ENCODE measurements at regions not wholly inside any gene's neighbourhood (a gene's known extent, or its start where the extent isn't known, plus 50 kb on each side); places are given as distances from the start of the nearest gene placed in this dataset.

- Mint-ChIP-seq H3K27ac (no peak overlapping the region), H3K4me1 (ENCODE audit: low read depth) (no peaks in the 10 kb centered on the region), H3K4me3 (no peak overlapping the region), H3K27me3 (ENCODE audit: low read depth) (no peaks in the 10 kb centered on the region), H3K36me3 (ENCODE audit: insufficient read depth in 2 of 2) (no peaks in the 10 kb centered on the region), H3K9me3 (no peaks in the 10 kb centered on the region)
- DNase-seq (no peak), ATAC-seq (replicated peaks in 1 of 2) (no peak)
Observed at GRCh38 chr14:104358528-104359300, 220.3 kb downstream of the KIF26A start.

GRCh38 chr14:104359301-104359968 lies 220.1 kb upstream of the C14orf180 start:
- H3K4me1 Mint-ChIP-seq (ENCODE audit: low read depth): no peaks in the 10 kb centered on the region
- H3K27me3 Mint-ChIP-seq (ENCODE audit: low read depth): no peaks in the 10 kb centered on the region
- no peaks in the 10 kb centered on the region for H3K9me3 Mint-ChIP-seq
- H3K36me3 Mint-ChIP-seq (ENCODE audit: insufficient read depth in 2 of 2): no peaks in the 10 kb centered on the region
- no peak for DNase-seq
- no peak overlapping the region for H3K4me3 Mint-ChIP-seq
- ATAC-seq (replicated peaks in 1 of 2): no peak
- no peak overlapping the region for H3K27ac Mint-ChIP-seq

GRCh38 chr14:104359969-104360442 lies 219.6 kb upstream of the C14orf180 start:
- Mint-ChIP-seq H3K9me3 (no peaks in the 10 kb centered on the region), H3K27ac (no peak overlapping the region), H3K4me1 (ENCODE audit: low read depth) (no peaks in the 10 kb centered on the region), H3K4me3 (no peak overlapping the region), H3K36me3 (ENCODE audit: insufficient read depth in 2 of 2) (no peaks in the 10 kb centered on the region), H3K27me3 (ENCODE audit: low read depth) (no peaks in the 10 kb centered on the region)
- ATAC-seq (replicated peaks in 1 of 2) (no peak), DNase-seq (no peak)

GRCh38 chr14:104360501-104360900 lies 219.1 kb upstream of the C14orf180 start:
- no peak overlapping the region for H3K27ac Mint-ChIP-seq
- no peaks in the 10 kb centered on the region for H3K4me1 Mint-ChIP-seq (ENCODE audit: low read depth)
- H3K9me3 Mint-ChIP-seq: no peaks in the 10 kb centered on the region

GRCh38 chr14:104361101-104361591 lies 218.4 kb upstream of the C14orf180 start:
- Mint-ChIP-seq H3K9me3 (no peaks in the 10 kb centered on the region), H3K27me3 (ENCODE audit: low read depth) (no peaks in the 10 kb centered on the region), H3K36me3 (ENCODE audit: insufficient read depth in 2 of 2) (no peaks in the 10 kb centered on the region), H3K4me1 (ENCODE audit: low read depth) (no peaks in the 10 kb centered on the region), H3K4me3 (no peak overlapping the region), H3K27ac (no peak overlapping the region)
- ATAC-seq (replicated peaks in 1 of 2) (no peak), DNase-seq (no peak)

More at GRCh38 chr14:104360501-104360900, 219.1 kb upstream of the C14orf180 start:
- no peak overlapping the region for H3K4me3 Mint-ChIP-seq
- DNase-seq (no peak), ATAC-seq (replicated peaks in 1 of 2) (no peak)
- no peaks in the 10 kb centered on the region for H3K36me3 Mint-ChIP-seq (ENCODE audit: insufficient read depth in 2 of 2)
- H3K27me3 Mint-ChIP-seq (ENCODE audit: low read depth): no peaks in the 10 kb centered on the region

GRCh38 chr14:104361921-104362681 lies 217.5 kb upstream of the C14orf180 start:
- no peaks in the 10 kb centered on the region for H3K36me3 Mint-ChIP-seq (ENCODE audit: insufficient read depth in 2 of 2)
- H3K27ac Mint-ChIP-seq: no peak overlapping the region
- no peak overlapping the region for H3K4me3 Mint-ChIP-seq
- ATAC-seq (replicated peaks in 1 of 2) (no peak), DNase-seq (no peak)
- no peaks in the 10 kb centered on the region for H3K9me3 Mint-ChIP-seq
- no peaks in the 10 kb centered on the region for H3K4me1 Mint-ChIP-seq (ENCODE audit: low read depth)
- H3K27me3 Mint-ChIP-seq (ENCODE audit: low read depth): no peaks in the 10 kb centered on the region

- no peak overlapping the region for H3K27ac Mint-ChIP-seq
- no peaks in the 10 kb centered on the region for H3K9me3 Mint-ChIP-seq
- no peaks in the 10 kb centered on the region for H3K27me3 Mint-ChIP-seq (ENCODE audit: low read depth)
- ATAC-seq (replicated peaks in 1 of 2) (no peak), DNase-seq (no peak)
- no peaks in the 10 kb centered on the region for H3K4me1 Mint-ChIP-seq (ENCODE audit: low read depth)
- H3K4me3 Mint-ChIP-seq: no peak overlapping the region
- H3K36me3 Mint-ChIP-seq (ENCODE audit: insufficient read depth in 2 of 2): no peaks in the 10 kb centered on the region
Observed at GRCh38 chr14:104362761-104363605, 216.6 kb upstream of the C14orf180 start.

- Mint-ChIP-seq H3K9me3 (no peaks in the 10 kb centered on the region), H3K27me3 (ENCODE audit: low read depth) (no peaks in the 10 kb centered on the region), H3K36me3 (ENCODE audit: insufficient read depth in 2 of 2) (no peaks in the 10 kb centered on the region), H3K27ac (no peak overlapping the region), H3K4me3 (no peak overlapping the region), H3K4me1 (ENCODE audit: low read depth) (no peaks in the 10 kb centered on the region)
- DNase-seq (no peak), ATAC-seq (replicated peaks in 1 of 2) (no peak)
Observed at GRCh38 chr14:104363891-104364760, 215.4 kb upstream of the C14orf180 start.

- ATAC-seq (replicated peaks in 1 of 2) (no peak), DNase-seq (no peak)
- no peaks in the 10 kb centered on the region for H3K36me3 Mint-ChIP-seq (ENCODE audit: insufficient read depth in 2 of 2)
- H3K27me3 Mint-ChIP-seq (ENCODE audit: low read depth): no peaks in the 10 kb centered on the region
- H3K4me3 Mint-ChIP-seq: no peak overlapping the region
- H3K9me3 Mint-ChIP-seq: no peaks in the 10 kb centered on the region
- H3K4me1 Mint-ChIP-seq (ENCODE audit: low read depth): no peaks in the 10 kb centered on the region
- H3K27ac Mint-ChIP-seq: no peak overlapping the region
Observed at GRCh38 chr14:104364830-104365229, 214.7 kb upstream of the C14orf180 start.

GRCh38 chr14:104366931-104367865 lies 212.4 kb upstream of the C14orf180 start:
- no peak overlapping the region for H3K27ac Mint-ChIP-seq
- H3K27me3 Mint-ChIP-seq (ENCODE audit: low read depth): no peaks in the 10 kb centered on the region
- no peaks in the 10 kb centered on the region for H3K9me3 Mint-ChIP-seq
- H3K4me3 Mint-ChIP-seq: no peak overlapping the region
- no peaks in the 10 kb centered on the region for H3K36me3 Mint-ChIP-seq (ENCODE audit: insufficient read depth in 2 of 2)
- no peaks in the 10 kb centered on the region for H3K4me1 Mint-ChIP-seq (ENCODE audit: low read depth)
- no peak for DNase-seq
- ATAC-seq (replicated peaks in 1 of 2): no peak

Measured in activated T-cell treated with anti-CD3 and anti-CD28 coated beads, Interleukin-2, amount 50 U/mL, for 72 hours (primary cell).